Colonic mucosa (tissue), 4 donors: ENCODE measurements at regions not wholly inside any gene's neighbourhood (a gene's known extent, or its start where the extent isn't known, plus 50 kb on each side); places are given as distances from the start of the nearest gene placed in this dataset.

Experiments
- DNase-seq: peaks from one replicate; pipeline ENCODE4 v3.0.0-alpha.2; 2020
- H3K27ac ChIP-seq: fragments of 200-600 bp; one replicate; pipeline ENCODE4 v1.8.0; 2021
- H3K27me3 ChIP-seq: fragments of 200-600 bp; one replicate; pipeline ENCODE4 v1.8.0; 2021
- H3K36me3 ChIP-seq: fragments of 200-600 bp; one replicate; pipeline ENCODE4 v1.8.0; 2021
- H3K4me1 ChIP-seq: fragments of 200-600 bp; one replicate; pipeline ENCODE4 v1.8.0; 2021; ENCODE audit warnings: mild to moderate bottlenecking
- H3K4me3 ChIP-seq: fragments of 200-600 bp; one replicate; pipeline ENCODE4 v1.8.0; 2021
- H3K9ac ChIP-seq, 2 donors: one replicate each; pipeline ENCODE4 v1.7.0; 2013; ENCODE audit warnings: control low read depth in 2 of 2, low read depth in 2 of 2, low read length in 2 of 2
- H3K9me3 ChIP-seq: fragments of 200-600 bp; one replicate; pipeline ENCODE4 v1.8.0; 2021
- intact Hi-C: fragments of 100-400 bp; cut with DNase I; formaldehyde crosslinking; loops from one replicate; pipeline ENCODE4 v1.14.1; 2022
- TF ChIP-seq, protein P1 (sequence below): fragments of 200-600 bp; IDR thresholded peaks from one replicate; pipeline ENCODE4 v1.8.0; 2022; ENCODE audit warnings: antibody characterized with exemption, mild to moderate bottlenecking
- donor health status: healthy.
- donor health status: DM: no; HTN: no; CAD: no.
- donor health status: DM: no; HTN: no; CAD: no.

DNA sequence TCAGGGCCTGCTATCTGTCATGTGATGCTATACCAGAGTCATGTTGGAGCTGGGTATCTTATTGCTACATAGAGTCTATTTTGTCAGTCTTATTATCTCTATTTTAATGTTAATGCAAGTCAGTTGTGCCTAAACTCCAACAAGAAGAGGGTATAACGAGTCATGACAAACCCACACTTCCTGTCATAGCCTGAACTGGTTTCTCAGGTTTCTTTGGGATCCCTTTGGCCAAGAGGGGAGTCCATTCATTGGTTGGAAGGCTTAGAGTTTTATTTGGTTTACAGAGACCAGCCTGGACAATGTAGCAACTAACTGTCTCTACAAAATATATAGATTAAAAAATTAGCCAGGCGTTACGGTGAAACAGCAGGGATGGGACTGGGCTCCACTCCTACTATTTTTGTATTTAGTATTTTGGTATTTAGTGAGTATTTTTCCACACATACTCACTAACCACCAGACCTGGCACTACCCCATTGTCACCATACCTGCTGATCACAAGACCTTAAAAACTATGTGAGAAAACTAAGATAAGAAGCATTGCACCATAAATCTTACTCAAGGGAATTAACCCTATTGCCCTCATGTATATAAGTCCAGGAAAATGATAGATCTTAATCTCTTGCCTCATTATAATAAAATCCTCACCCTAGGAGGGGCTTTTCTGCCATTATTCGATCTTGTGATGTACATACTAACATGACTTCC is 387.5 kb downstream of the IPO8 start:
- H3K36me3 ChIP-seq, result no peaks in the 10 kb centered on the region
- intact Hi-C loops, result no loop called here
- TF ChIP-seq, protein P1, sequence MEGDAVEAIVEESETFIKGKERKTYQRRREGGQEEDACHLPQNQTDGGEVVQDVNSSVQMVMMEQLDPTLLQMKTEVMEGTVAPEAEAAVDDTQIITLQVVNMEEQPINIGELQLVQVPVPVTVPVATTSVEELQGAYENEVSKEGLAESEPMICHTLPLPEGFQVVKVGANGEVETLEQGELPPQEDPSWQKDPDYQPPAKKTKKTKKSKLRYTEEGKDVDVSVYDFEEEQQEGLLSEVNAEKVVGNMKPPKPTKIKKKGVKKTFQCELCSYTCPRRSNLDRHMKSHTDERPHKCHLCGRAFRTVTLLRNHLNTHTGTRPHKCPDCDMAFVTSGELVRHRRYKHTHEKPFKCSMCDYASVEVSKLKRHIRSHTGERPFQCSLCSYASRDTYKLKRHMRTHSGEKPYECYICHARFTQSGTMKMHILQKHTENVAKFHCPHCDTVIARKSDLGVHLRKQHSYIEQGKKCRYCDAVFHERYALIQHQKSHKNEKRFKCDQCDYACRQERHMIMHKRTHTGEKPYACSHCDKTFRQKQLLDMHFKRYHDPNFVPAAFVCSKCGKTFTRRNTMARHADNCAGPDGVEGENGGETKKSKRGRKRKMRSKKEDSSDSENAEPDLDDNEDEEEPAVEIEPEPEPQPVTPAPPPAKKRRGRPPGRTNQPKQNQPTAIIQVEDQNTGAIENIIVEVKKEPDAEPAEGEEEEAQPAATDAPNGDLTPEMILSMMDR, result no peak
- no peak for DNase-seq
- no peaks in the 10 kb centered on the region for H3K9me3 ChIP-seq
- no peak overlapping the region for H3K9ac ChIP-seq
- H3K27ac ChIP-seq, result no peak overlapping the region
- H3K4me1 ChIP-seq, result no peaks in the 10 kb centered on the region
- no peak overlapping the region for H3K4me3 ChIP-seq
- no peaks in the 10 kb centered on the region for H3K27me3 ChIP-seq

DNA sequence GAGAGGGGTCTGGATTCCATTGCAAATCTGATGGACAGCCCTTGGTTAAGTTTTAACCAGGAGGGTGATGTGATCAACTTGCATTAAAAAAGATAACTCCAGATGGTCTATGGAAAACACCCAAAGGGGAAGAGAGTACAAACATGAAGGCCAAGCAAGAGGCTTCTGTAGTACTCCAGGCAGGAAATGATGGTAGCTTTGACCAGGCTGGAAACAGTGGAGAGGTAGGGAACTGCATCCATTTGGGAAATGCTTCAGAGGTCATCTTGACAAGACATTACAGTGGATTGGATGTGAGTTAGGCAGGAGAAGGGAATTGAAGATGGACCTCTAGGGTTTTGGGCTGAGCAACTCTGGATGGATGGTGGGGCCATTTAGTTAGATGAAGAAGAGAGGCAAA is 391.1 kb downstream of the IPO8 start:
- H3K36me3 ChIP-seq, result no peaks in the 10 kb centered on the region
- H3K4me3 ChIP-seq, result no peak overlapping the region
- intact Hi-C loops, result no loop called here
- H3K4me1 ChIP-seq, result no peaks in the 10 kb centered on the region
- H3K27ac ChIP-seq, result no peak overlapping the region
- no peaks in the 10 kb centered on the region for H3K27me3 ChIP-seq
- H3K9ac ChIP-seq, result no peak overlapping the region
- DNase-seq, result no peak
- no peaks in the 10 kb centered on the region for H3K9me3 ChIP-seq
- TF ChIP-seq, protein P1, result no peak

DNA sequence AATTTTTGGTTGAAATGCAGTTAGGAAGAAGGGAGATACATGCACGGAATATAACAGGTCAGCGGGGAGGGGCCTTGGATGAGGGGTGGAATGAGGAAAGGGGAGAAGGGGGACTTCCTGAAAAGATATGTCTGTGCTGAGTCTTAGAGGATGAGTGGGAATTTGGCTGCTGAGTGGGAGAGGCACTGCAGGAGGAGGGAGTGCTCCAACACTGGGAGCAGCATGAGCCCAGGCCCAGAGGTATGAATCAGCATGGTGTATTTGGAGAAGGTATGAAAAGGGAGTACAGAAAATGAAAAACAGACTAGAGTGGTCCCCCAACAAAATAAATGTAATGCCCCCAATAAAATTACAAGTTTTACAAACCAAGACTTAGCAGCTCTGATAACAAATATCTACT is 394.4 kb downstream of the IPO8 start:
- no peak for DNase-seq
- H3K9me3 ChIP-seq, result no peaks in the 10 kb centered on the region
- no peak overlapping the region for H3K4me3 ChIP-seq
- H3K27ac ChIP-seq, result no peak overlapping the region
- H3K27me3 ChIP-seq, result no peaks in the 10 kb centered on the region
- H3K4me1 ChIP-seq, result no peaks in the 10 kb centered on the region
- H3K36me3 ChIP-seq, result no peaks in the 10 kb centered on the region
- intact Hi-C loops, result no loop called here
- H3K9ac ChIP-seq, result no peak overlapping the region
- TF ChIP-seq, protein P1, result no peak

DNA sequence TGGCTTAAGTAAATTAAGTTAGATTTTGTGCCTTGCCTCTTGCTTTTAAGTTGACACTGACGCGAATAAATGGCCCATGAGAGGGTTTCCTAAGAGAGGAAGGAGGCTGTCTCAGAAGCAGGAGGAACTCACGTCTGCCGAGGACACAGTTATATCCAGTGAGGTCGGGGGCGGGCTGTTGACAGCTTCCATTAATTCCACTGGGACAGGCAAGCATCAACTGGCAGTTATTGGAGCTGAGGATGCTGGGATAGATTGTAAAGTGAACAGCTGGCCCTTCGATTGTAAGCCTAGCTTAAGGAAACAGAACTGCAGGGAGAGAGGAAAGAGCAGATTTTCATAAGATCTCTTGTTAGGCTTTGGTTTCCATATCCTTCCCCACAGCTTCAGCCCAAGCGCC is 399.2 kb downstream of the IPO8 start:
- H3K27ac ChIP-seq, result no peak overlapping the region
- TF ChIP-seq, protein P1, result no peak
- H3K9ac ChIP-seq, result no peak overlapping the region
- H3K27me3 ChIP-seq, result no peaks in the 10 kb centered on the region
- H3K4me1 ChIP-seq, result no peaks in the 10 kb centered on the region
- intact Hi-C loops, result no loop called here
- DNase-seq, result no peak
- H3K36me3 ChIP-seq, result no peaks in the 10 kb centered on the region
- H3K9me3 ChIP-seq, result no peaks in the 10 kb centered on the region
- no peak overlapping the region for H3K4me3 ChIP-seq

DNA sequence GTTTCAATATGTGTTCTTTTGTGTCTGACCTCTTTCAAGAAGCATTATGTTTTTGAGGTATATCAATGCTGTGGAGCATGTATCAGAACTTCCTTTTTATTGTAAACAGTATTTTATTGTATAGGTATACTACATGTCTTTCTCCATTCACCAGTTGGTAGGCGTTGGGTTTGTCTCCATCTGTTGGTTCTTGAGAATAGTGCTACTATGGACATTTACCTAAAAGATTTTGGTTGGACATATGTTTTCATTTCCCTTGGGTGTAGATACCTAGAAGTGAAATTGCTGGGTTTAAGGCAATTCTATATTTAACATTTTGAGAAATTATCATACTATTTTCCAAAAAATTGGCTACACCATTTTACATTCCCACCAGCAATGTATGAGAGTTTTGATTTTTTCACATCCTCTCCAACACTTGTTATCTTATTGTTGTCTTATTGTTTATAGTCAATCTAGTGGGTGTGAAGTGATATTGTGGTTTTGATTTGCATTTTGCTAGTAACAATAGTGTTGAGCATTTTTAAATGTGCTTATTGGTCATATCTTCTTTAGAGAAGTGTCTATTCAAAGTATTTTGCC is 409.2 kb downstream of the IPO8 start:
- no peaks in the 10 kb centered on the region for H3K27me3 ChIP-seq
- no peaks in the 10 kb centered on the region for H3K4me1 ChIP-seq
- H3K27ac ChIP-seq, result no peak overlapping the region
- no peaks in the 10 kb centered on the region for H3K36me3 ChIP-seq
- no peak overlapping the region for H3K4me3 ChIP-seq
- no peak overlapping the region for H3K9ac ChIP-seq
- intact Hi-C loops, result no loop called here
- no peak for DNase-seq
- no peaks in the 10 kb centered on the region for H3K9me3 ChIP-seq
- TF ChIP-seq, protein P1, result no peak
